ENCODE measurements at regions not wholly inside any gene's neighbourhood (a gene's known extent, or its start where the extent isn't known, plus 50 kb on each side); places are given as distances from the start of the nearest gene placed in this dataset.

GRCh38 chr5:68479524-68479923 lies 264.0 kb downstream of the PIK3R1 start:
- DNase-seq (ENCODE audit: low read depth in 2 of 2): no peak

GRCh38 chr5:68480335-68480940 lies 264.9 kb downstream of the PIK3R1 start:
- DNase-seq (ENCODE audit: low read depth in 2 of 2): no peak

- no peak for DNase-seq (ENCODE audit: low read depth in 2 of 2)
Measured at GRCh38 chr5:68482199-68482598, 266.6 kb downstream of the PIK3R1 start.

- no peak for DNase-seq (ENCODE audit: low read depth in 2 of 2)
Measured at GRCh38 chr5:68484307-68485068, 268.9 kb downstream of the PIK3R1 start.

GRCh38 chr5:68489556-68489955 lies 274.0 kb downstream of the PIK3R1 start:
- no peak for DNase-seq (ENCODE audit: low read depth in 2 of 2)

GRCh38 chr5:68490406-68490805 lies 274.9 kb downstream of the PIK3R1 start:
- no peak for DNase-seq (ENCODE audit: low read depth in 2 of 2)

- no peak for DNase-seq (ENCODE audit: low read depth in 2 of 2)
Measured at GRCh38 chr5:68494771-68495170, 279.2 kb downstream of the PIK3R1 start.

GRCh38 chr5:68499987-68500386 lies 284.4 kb downstream of the PIK3R1 start:
- DNase-seq (ENCODE audit: low read depth in 2 of 2): no peak

- no peak for DNase-seq (ENCODE audit: low read depth in 2 of 2)
Measured at GRCh38 chr5:68500813-68501212, 285.3 kb downstream of the PIK3R1 start.

- no peak for DNase-seq (ENCODE audit: low read depth in 2 of 2)
Measured at GRCh38 chr5:68502531-68502930, 287.0 kb downstream of the PIK3R1 start.

GRCh38 chr5:68504306-68504705 lies 288.8 kb downstream of the PIK3R1 start:
- DNase-seq (ENCODE audit: low read depth in 2 of 2): no peak

GRCh38 chr5:68505917-68506860 lies 290.6 kb downstream of the PIK3R1 start:
- DNase-seq (ENCODE audit: low read depth in 2 of 2): no peak

GRCh38 chr5:68515514-68515913 lies 300.0 kb downstream of the PIK3R1 start:
- DNase-seq (ENCODE audit: low read depth in 2 of 2): no peak

- DNase-seq (ENCODE audit: low read depth in 2 of 2): no peak
Measured at GRCh38 chr5:68518286-68518685, 302.7 kb downstream of the PIK3R1 start.

GRCh38 chr5:68519143-68519542 lies 303.6 kb downstream of the PIK3R1 start:
- DNase-seq (ENCODE audit: low read depth in 2 of 2): no peak

GRCh38 chr5:68521776-68522175 lies 306.2 kb downstream of the PIK3R1 start:
- no peak for DNase-seq (ENCODE audit: low read depth in 2 of 2)

- DNase-seq (ENCODE audit: low read depth in 2 of 2): no peak
Measured at GRCh38 chr5:68522863-68523262, 307.3 kb downstream of the PIK3R1 start.

GRCh38 chr5:68528821-68529273 lies 313.3 kb downstream of the PIK3R1 start:
- DNase-seq (ENCODE audit: low read depth in 2 of 2): no peak

- DNase-seq (ENCODE audit: low read depth in 2 of 2): no peak
Measured at GRCh38 chr5:68529581-68529980, 314.0 kb downstream of the PIK3R1 start.

GRCh38 chr5:68531970-68532369 lies 316.4 kb downstream of the PIK3R1 start:
- DNase-seq (ENCODE audit: low read depth in 2 of 2): no peak

- DNase-seq (ENCODE audit: low read depth in 2 of 2): no peak
Measured at GRCh38 chr5:68533051-68533450, 317.5 kb downstream of the PIK3R1 start.

- DNase-seq (ENCODE audit: low read depth in 2 of 2): no peak
Measured at GRCh38 chr5:68533571-68534084, 318.1 kb downstream of the PIK3R1 start.

All from stimulated activated CD8-positive, alpha-beta memory T cell treated with anti-CD3 and anti-CD28 coated beads, Interleukin-7, amount 100 ng/mL, for 1 hour (primary cell).